Keratinocyte (primary cell): ENCODE measurements at regions not wholly inside any gene's neighbourhood (a gene's known extent, or its start where the extent isn't known, plus 50 kb on each side); places are given as distances from the start of the nearest gene placed in this dataset.

Experiments used
- DNase-seq: peaks from one replicate; pipeline ENCODE4 v3.0.0-alpha.2; 2011; ENCODE audit warnings: low read depth, missing footprints, low spot score
- FAIRE-seq: peaks from 2 replicates; lab custom pipeline; 2011; peaks lifted over from hg19 to GRCh38; lab: Jason Lieb, UNC
- H2AFZ ChIP-seq: 2 replicates; pipeline ENCODE4 v1.6.0; 2012; ENCODE audit warnings: low read length, control low read depth, inconsistent platforms; ENCODE audit not compliant: control insufficient read depth
- H3K27ac ChIP-seq: 2 replicates; pipeline ENCODE4 v1.5.1; 2011; ENCODE audit warnings: low read length; ENCODE audit not compliant: control insufficient read depth, insufficient read depth
- H3K27me3 ChIP-seq: 3 replicates; pipeline ENCODE4 v1.6.0; 2011; ENCODE audit warnings: low read length; ENCODE audit not compliant: control insufficient read depth, insufficient read depth; ENCODE audit errors: extremely low read depth
- H3K36me3 ChIP-seq, 2 experiments: 2 replicates in 1 of 2; 3 replicates in 1 of 2; pipeline ENCODE4 v1.5.1; 2011; ENCODE audit warnings: low read length in 2 of 2, mild to moderate bottlenecking in 1 of 2; ENCODE audit not compliant: control insufficient read depth in 2 of 2, insufficient read depth in 2 of 2; ENCODE audit errors: extremely low read depth in 1 of 2
- H3K4me1 ChIP-seq: 3 replicates; pipeline ENCODE4 v1.5.1; 2011; ENCODE audit warnings: low read length; ENCODE audit not compliant: control insufficient read depth, insufficient read depth; ENCODE audit errors: extremely low read depth
- H3K4me2 ChIP-seq: 3 replicates; pipeline ENCODE4 v1.6.0; 2011; ENCODE audit warnings: low read depth, low read length; ENCODE audit not compliant: control insufficient read depth, insufficient read depth; ENCODE audit errors: extremely low read depth
- H3K4me3 ChIP-seq, 3 experiments: fragments of 200-600 bp in 1 of 3; sonication (generic) in 1 of 3; 2 replicates in 2 of 3; 3 replicates in 1 of 3; pipeline ENCODE4 v1.5.1; 2011 to 2016; ENCODE audit warnings: low read length in 3 of 3, mild to moderate bottlenecking in 3 of 3, control low read depth in 2 of 3, inconsistent platforms in 1 of 3, low read depth in 1 of 3, mixed read lengths in 1 of 3, mixed run types in 1 of 3, moderate library complexity in 1 of 3; ENCODE audit not compliant: control insufficient read depth in 2 of 3, insufficient read depth in 2 of 3; ENCODE audit errors: extremely low read depth in 1 of 3
- H3K79me2 ChIP-seq: 2 replicates; pipeline ENCODE4 v1.6.0; 2012; ENCODE audit warnings: low read length; ENCODE audit not compliant: control insufficient read depth, insufficient read depth
- H3K9ac ChIP-seq: 3 replicates; pipeline ENCODE4 v1.6.0; 2011; ENCODE audit warnings: low read length; ENCODE audit not compliant: control insufficient read depth, insufficient read depth; ENCODE audit errors: extremely low read depth
- H3K9me1 ChIP-seq: 3 replicates; pipeline ENCODE4 v1.6.0; 2011; ENCODE audit warnings: low read length; ENCODE audit not compliant: control insufficient read depth, insufficient read depth; ENCODE audit errors: extremely low read depth
- H3K9me3 ChIP-seq: 2 replicates; pipeline ENCODE4 v1.5.1; 2012; ENCODE audit warnings: low read depth, low read length; ENCODE audit not compliant: control insufficient read depth
- H4K20me1 ChIP-seq: 3 replicates; pipeline ENCODE4 v1.6.0; 2011; ENCODE audit warnings: low read length; ENCODE audit not compliant: control insufficient read depth, insufficient read depth; ENCODE audit errors: extremely low read depth
- CTCF ChIP-seq, 3 experiments: IDR thresholded peaks in 1 of 3; conservative IDR thresholded peaks in 1 of 3; optimal IDR thresholded peaks in 1 of 3; 2 replicates in 2 of 3; 3 replicates in 1 of 3; pipeline versions ENCODE3 to v1.5.1; 2011; ENCODE audit warnings: low read length in 3 of 3, mild to moderate bottlenecking in 3 of 3, moderate library complexity in 2 of 3, control low read depth in 1 of 3, inconsistent platforms in 1 of 3; ENCODE audit not compliant: insufficient read depth in 2 of 3; ENCODE audit errors: extremely low read depth in 1 of 3
- EZH2 ChIP-seq: IDR thresholded peaks from one replicate; pipeline ENCODE4 v1.6.1; 2012; ENCODE audit warnings: inconsistent platforms, mild to moderate bottlenecking, low read length, moderate library complexity
- dilution Hi-C: fragments of 300-500 bp; cut with MboI; formaldehyde crosslinking; loops from one replicate; pipeline ENCODE4 v1.7.0; 2020; ENCODE audit warnings: low sequenced_read_pairs; ENCODE audit not compliant: extremely low pct_ligation_motif_present

DNA sequence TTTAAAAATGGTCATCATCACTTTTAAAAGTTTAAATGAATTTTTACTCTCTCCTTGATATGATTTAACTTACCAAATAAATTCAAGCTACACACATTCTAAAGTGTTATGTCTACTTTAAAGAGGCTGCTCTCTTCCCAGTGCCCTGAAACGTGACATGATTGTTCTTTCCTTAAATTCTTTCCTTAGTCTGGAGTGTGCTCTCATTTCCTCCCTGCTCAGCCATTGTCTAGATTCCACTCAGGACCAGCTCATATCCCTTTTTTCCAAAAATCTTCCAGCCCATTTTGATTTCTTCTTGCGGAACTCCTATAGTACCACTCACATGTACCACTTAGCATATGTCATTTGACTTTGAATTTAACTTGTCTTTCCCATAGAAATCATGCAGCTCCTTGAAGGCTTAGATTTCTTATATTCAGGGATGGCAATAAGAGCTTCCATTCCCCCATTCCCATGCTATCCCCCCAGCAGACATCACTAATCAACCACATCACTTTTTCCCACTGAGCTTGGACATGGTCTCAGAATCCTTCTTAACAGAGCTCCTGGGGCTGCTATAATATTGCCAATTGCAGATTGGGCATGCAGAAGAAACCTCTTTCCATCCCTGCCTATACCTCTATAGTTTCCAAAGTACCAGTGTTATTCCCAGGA, 54.7 kb upstream of the ITPKB start:
- Histone ChIP-seq H4K20me1 (no peaks in the 10 kb centered on the region), H2AFZ (no peak overlapping the region), H3K27ac (no peak overlapping the region), H3K36me3 (no peaks in the 10 kb centered on the region), H3K4me2 (no peak overlapping the region), H3K27me3 (no peaks in the 10 kb centered on the region), H3K4me1 (no peaks in the 10 kb centered on the region), H3K4me3 (no peak overlapping the region), H3K9me1 (no peaks in the 10 kb centered on the region), H3K79me2 (no peaks in the 10 kb centered on the region), H3K9ac (no peak overlapping the region), H3K9me3 (no peaks in the 10 kb centered on the region)
- DNase-seq, result no peak
- dilution Hi-C loops, result no loop called here
- no peak for TF ChIP-seq CTCF (optimal IDR thresholded peaks at IDR 0.05 in 1 of 3, IDR thresholded peaks at IDR 0.05 in 1 of 3, conservative IDR thresholded peaks at IDR 0.05 in 1 of 3; ENCODE audit: extremely low read depth in 1 of 3, insufficient read depth in 2 of 3, low read length in 3 of 3)
- no peak for TF ChIP-seq EZH2
- no peak for FAIRE-seq

GRCh38 chr1:226792368-226792767, 53.3 kb upstream of the ITPKB start:
- Histone ChIP-seq H3K27me3 (no peaks in the 10 kb centered on the region), H3K4me1 (no peaks in the 10 kb centered on the region), H3K36me3 (no peaks in the 10 kb centered on the region), H3K79me2 (no peaks in the 10 kb centered on the region), H2AFZ (no peak overlapping the region), H3K9me1 (no peaks in the 10 kb centered on the region), H3K9me3 (no peaks in the 10 kb centered on the region), H3K4me3 (no peak overlapping the region), H4K20me1 (no peaks in the 10 kb centered on the region), H3K4me2 (no peak overlapping the region), H3K27ac (no peak overlapping the region), H3K9ac (no peak overlapping the region)
- FAIRE-seq, result no peak
- TF ChIP-seq EZH2 (no peak), CTCF (optimal IDR thresholded peaks at IDR 0.05 in 1 of 3, IDR thresholded peaks at IDR 0.05 in 1 of 3, conservative IDR thresholded peaks at IDR 0.05 in 1 of 3; ENCODE audit: extremely low read depth in 1 of 3, insufficient read depth in 2 of 3, low read length in 3 of 3) (no peak)
- DNase-seq, result no peak
- dilution Hi-C loops, result no loop called here
